ENCODE measurements at regions not wholly inside any gene's neighbourhood (a gene's known extent, or its start where the extent isn't known, plus 50 kb on each side); places are given as distances from the start of the nearest gene placed in this dataset.

DNA sequence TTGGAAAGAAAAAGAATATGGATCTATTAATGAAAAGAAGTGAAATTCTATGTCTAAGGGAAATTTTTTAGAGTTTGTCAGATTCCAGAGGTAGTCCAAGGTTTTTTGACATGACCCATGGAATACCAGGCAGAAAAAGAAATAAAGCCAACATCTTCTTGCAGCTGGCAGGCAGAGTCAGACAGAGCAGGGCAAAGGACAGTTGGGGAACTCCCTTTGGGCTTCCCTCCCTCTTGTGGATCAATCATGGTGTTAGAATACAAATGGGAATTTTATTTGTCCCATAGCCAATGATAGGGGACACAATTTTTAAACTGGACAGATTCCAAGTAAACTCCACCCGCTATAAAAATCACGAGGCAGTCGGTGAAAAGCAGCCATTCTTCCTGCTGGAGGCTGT is 92.1 kb upstream of the TAB2 start:
- TF ChIP-seq, protein P1, sequence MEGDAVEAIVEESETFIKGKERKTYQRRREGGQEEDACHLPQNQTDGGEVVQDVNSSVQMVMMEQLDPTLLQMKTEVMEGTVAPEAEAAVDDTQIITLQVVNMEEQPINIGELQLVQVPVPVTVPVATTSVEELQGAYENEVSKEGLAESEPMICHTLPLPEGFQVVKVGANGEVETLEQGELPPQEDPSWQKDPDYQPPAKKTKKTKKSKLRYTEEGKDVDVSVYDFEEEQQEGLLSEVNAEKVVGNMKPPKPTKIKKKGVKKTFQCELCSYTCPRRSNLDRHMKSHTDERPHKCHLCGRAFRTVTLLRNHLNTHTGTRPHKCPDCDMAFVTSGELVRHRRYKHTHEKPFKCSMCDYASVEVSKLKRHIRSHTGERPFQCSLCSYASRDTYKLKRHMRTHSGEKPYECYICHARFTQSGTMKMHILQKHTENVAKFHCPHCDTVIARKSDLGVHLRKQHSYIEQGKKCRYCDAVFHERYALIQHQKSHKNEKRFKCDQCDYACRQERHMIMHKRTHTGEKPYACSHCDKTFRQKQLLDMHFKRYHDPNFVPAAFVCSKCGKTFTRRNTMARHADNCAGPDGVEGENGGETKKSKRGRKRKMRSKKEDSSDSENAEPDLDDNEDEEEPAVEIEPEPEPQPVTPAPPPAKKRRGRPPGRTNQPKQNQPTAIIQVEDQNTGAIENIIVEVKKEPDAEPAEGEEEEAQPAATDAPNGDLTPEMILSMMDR (IDR thresholded peaks at IDR 0.05) = no peak
- no peak for TF ChIP-seq EZH2 (IDR thresholded peaks at IDR 0.05)
- TF ChIP-seq EZH2phosphoT487 (IDR thresholded peaks at IDR 0.05) = no peak
